Esophagus muscularis mucosa (tissue), 4 donors: ENCODE measurements at regions not wholly inside any gene's neighbourhood (a gene's known extent, or its start where the extent isn't known, plus 50 kb on each side); places are given as distances from the start of the nearest gene placed in this dataset.

ENCODE experiments used
- EP300 ChIP-seq: sonication (generic); formaldehyde crosslinking; IDR thresholded peaks from one replicate; pipeline ENCODE4 v1.6.1; 2017; ENCODE audit warnings: antibody characterized with exemption
- POLR2A ChIP-seq: fragments of 450-650 bp; IDR thresholded peaks from one replicate; pipeline ENCODE4 v1.6.1; 2017; ENCODE audit warnings: antibody characterized with exemption, moderate library complexity, mild to moderate bottlenecking, low read depth
- POLR2AphosphoS5 ChIP-seq, 2 donors: sonication (generic); formaldehyde crosslinking; IDR thresholded peaks; one replicate each; pipeline ENCODE4 v1.6.1; 2017; ENCODE audit warnings: antibody characterized with exemption in 2 of 2
- TF ChIP-seq, protein P1 (sequence below), 3 experiments: fragments of 200-600 bp in 2 of 3; fragments of 450-650 bp in 1 of 3; sonication (generic) in 2 of 3; IDR thresholded peaks; one replicate each; pipeline ENCODE4 v1.5.1; 2017 to 2019; ENCODE audit warnings: antibody characterized with exemption in 3 of 3, mild to moderate bottlenecking in 2 of 3, moderate library complexity in 1 of 3

GRCh38 chr4:12042818-12043217 is 614.1 kb upstream of the HS3ST1 start:
- TF ChIP-seq, protein P1, sequence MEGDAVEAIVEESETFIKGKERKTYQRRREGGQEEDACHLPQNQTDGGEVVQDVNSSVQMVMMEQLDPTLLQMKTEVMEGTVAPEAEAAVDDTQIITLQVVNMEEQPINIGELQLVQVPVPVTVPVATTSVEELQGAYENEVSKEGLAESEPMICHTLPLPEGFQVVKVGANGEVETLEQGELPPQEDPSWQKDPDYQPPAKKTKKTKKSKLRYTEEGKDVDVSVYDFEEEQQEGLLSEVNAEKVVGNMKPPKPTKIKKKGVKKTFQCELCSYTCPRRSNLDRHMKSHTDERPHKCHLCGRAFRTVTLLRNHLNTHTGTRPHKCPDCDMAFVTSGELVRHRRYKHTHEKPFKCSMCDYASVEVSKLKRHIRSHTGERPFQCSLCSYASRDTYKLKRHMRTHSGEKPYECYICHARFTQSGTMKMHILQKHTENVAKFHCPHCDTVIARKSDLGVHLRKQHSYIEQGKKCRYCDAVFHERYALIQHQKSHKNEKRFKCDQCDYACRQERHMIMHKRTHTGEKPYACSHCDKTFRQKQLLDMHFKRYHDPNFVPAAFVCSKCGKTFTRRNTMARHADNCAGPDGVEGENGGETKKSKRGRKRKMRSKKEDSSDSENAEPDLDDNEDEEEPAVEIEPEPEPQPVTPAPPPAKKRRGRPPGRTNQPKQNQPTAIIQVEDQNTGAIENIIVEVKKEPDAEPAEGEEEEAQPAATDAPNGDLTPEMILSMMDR (IDR thresholded peaks at IDR 0.05) = no peak
- TF ChIP-seq POLR2A (no peak), POLR2AphosphoS5 (IDR thresholded peaks at IDR 0.05) (no peak), EP300 (no peak)
